HEK293 (cell line): ENCODE measurements at regions not wholly inside any gene's neighbourhood (a gene's known extent, or its start where the extent isn't known, plus 50 kb on each side); places are given as distances from the start of the nearest gene placed in this dataset.

ENCODE experiments used
- HOXD13 ChIP-seq: sonication (generic); formaldehyde crosslinking; IDR thresholded peaks from 2 replicates; pipeline ENCODE4 v1.8.0; 2022; ENCODE audit warnings: missing genetic modification reagents, borderline replicate concordance
- TRIM28 ChIP-seq: IDR thresholded peaks from 2 replicates; pipeline ENCODE4 v1.6.1; 2011; ENCODE audit warnings: low read length, control low read depth, borderline replicate concordance
- YY1 ChIP-seq: fragments of 450-650 bp; formaldehyde crosslinking; IDR thresholded peaks from 2 replicates; pipeline ENCODE4 v1.5.1; 2018; ENCODE audit warnings: missing biosample characterization, missing genetic modification characterization
- ZNF223 ChIP-seq: fragments of 450-650 bp; formaldehyde crosslinking; IDR thresholded peaks from 2 replicates; pipeline ENCODE4 v1.5.1; 2016; ENCODE audit warnings: missing biosample characterization, missing genetic modification characterization
- ZNF610 ChIP-seq: fragments of 450-650 bp; formaldehyde crosslinking; IDR thresholded peaks from 2 replicates; pipeline ENCODE4 v1.5.1; 2016; ENCODE audit warnings: missing biosample characterization, missing genetic modification characterization, borderline replicate concordance
- ZNF629 ChIP-seq: fragments of 450-650 bp; formaldehyde crosslinking; IDR thresholded peaks from 2 replicates; pipeline ENCODE4 v1.5.1; 2017; ENCODE audit warnings: missing biosample characterization, missing genetic modification characterization
- ZNF768 ChIP-seq: fragments of 450-650 bp; formaldehyde crosslinking; IDR thresholded peaks from 2 replicates; pipeline ENCODE4 v1.5.1; 2018; ENCODE audit warnings: missing biosample characterization, mild to moderate bottlenecking, missing genetic modification characterization
- TF ChIP-seq, protein P1 (sequence below): fragments of 450-650 bp; formaldehyde crosslinking; IDR thresholded peaks from 2 replicates; pipeline ENCODE4 v1.5.1; 2016; ENCODE audit warnings: missing biosample characterization, missing genetic modification characterization
- TF ChIP-seq, protein P2 (sequence below): fragments of 450-650 bp; formaldehyde crosslinking; IDR thresholded peaks from 2 replicates; pipeline ENCODE4 v1.5.1; 2016; ENCODE audit warnings: missing biosample characterization, missing genetic modification characterization
- TF ChIP-seq, protein P3 (sequence below): fragments of 450-650 bp; formaldehyde crosslinking; IDR thresholded peaks from 2 replicates; pipeline ENCODE4 v1.5.1; 2016; ENCODE audit warnings: missing biosample characterization, missing genetic modification characterization

DNA sequence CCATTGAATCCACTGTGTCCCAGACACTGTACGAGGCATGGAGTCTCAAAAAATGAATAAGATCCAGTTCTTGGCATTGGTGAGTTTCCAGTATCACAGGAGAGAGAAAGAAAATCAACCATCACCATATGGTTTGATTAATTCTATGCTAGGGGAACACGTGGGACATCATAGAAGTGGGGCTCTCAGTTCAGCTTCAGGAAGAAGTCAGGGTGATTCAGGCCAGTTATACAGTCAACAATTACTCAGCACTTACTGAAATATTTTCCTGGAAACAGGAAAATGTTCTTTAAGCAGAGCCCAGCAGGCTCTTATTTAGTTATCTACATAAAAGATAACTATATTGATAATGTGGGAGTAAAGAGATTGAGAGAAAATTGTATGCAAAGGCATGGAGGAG is 407.2 kb downstream of the NOVA1 start:
- TF ChIP-seq TRIM28 (no peak), HOXD13 (CRISPR knock-in tag) (no peak), ZNF629 (no peak), ZNF610 (no peak), ZNF223 (no peak), YY1 (tag by site-specific recombination) (no peak), ZNF768 (tag by site-specific recombination) (no peak)
- TF ChIP-seq, protein P1, sequence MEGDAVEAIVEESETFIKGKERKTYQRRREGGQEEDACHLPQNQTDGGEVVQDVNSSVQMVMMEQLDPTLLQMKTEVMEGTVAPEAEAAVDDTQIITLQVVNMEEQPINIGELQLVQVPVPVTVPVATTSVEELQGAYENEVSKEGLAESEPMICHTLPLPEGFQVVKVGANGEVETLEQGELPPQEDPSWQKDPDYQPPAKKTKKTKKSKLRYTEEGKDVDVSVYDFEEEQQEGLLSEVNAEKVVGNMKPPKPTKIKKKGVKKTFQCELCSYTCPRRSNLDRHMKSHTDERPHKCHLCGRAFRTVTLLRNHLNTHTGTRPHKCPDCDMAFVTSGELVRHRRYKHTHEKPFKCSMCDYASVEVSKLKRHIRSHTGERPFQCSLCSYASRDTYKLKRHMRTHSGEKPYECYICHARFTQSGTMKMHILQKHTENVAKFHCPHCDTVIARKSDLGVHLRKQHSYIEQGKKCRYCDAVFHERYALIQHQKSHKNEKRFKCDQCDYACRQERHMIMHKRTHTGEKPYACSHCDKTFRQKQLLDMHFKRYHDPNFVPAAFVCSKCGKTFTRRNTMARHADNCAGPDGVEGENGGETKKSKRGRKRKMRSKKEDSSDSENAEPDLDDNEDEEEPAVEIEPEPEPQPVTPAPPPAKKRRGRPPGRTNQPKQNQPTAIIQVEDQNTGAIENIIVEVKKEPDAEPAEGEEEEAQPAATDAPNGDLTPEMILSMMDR (tag by site-specific recombination) = no peak
- TF ChIP-seq, protein P2, sequence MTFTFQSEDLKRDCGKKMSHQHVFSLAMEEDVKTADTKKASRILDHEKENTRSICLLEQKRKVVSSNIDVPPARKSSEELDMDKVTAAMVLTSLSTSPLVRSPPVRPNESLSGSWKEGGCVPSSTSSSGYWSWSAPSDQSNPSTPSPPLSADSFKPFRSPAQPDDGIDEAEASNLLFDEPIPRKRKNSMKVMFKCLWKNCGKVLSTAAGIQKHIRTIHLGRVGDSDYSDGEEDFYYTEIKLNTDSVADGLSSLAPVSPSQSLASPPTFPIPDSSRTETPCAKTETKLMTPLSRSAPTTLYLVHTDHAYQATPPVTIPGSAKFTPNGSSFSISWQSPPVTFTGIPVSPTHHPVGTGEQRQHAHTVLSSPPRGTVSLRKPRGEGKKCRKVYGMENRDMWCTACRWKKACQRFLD (tag by site-specific recombination) = no peak
- TF ChIP-seq, protein P3, sequence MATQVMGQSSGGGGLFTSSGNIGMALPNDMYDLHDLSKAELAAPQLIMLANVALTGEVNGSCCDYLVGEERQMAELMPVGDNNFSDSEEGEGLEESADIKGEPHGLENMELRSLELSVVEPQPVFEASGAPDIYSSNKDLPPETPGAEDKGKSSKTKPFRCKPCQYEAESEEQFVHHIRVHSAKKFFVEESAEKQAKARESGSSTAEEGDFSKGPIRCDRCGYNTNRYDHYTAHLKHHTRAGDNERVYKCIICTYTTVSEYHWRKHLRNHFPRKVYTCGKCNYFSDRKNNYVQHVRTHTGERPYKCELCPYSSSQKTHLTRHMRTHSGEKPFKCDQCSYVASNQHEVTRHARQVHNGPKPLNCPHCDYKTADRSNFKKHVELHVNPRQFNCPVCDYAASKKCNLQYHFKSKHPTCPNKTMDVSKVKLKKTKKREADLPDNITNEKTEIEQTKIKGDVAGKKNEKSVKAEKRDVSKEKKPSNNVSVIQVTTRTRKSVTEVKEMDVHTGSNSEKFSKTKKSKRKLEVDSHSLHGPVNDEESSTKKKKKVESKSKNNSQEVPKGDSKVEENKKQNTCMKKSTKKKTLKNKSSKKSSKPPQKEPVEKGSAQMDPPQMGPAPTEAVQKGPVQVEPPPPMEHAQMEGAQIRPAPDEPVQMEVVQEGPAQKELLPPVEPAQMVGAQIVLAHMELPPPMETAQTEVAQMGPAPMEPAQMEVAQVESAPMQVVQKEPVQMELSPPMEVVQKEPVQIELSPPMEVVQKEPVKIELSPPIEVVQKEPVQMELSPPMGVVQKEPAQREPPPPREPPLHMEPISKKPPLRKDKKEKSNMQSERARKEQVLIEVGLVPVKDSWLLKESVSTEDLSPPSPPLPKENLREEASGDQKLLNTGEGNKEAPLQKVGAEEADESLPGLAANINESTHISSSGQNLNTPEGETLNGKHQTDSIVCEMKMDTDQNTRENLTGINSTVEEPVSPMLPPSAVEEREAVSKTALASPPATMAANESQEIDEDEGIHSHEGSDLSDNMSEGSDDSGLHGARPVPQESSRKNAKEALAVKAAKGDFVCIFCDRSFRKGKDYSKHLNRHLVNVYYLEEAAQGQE (tag by site-specific recombination) = no peak
